H1 (cell line): ENCODE measurements at regions not wholly inside any gene's neighbourhood (a gene's known extent, or its start where the extent isn't known, plus 50 kb on each side); places are given as distances from the start of the nearest gene placed in this dataset.

Experiments used
- CTCF ChIA-PET: fragments of 300-600 bp; sonication (Branson Sonifier 250); formaldehyde crosslinking; loops from one replicate; lab custom pipeline; 2021; ENCODE audit not compliant: partially characterized antibody; lab: Charles Lee
- POLR2A ChIA-PET: fragments of 300-600 bp; sonication (Branson Sonifier 250); formaldehyde crosslinking; loops from one replicate; lab custom pipeline; 2021; ENCODE audit warnings: inconsistent platforms; ENCODE audit not compliant: partially characterized antibody; lab: Charles Lee
- DNase-seq, 2 experiments: peaks; one replicate each; pipeline versions ENCODE4 v3.0.0 to v3.0.0-alpha.2; 2010 to 2022; ENCODE audit warnings: low spot score in 2 of 2, low read depth in 1 of 2, mixed read lengths in 1 of 2
- FAIRE-seq: peaks from 2 replicates; lab custom pipeline; 2011; peaks lifted over from hg19 to GRCh38; lab: Jason Lieb, UNC
- H2AFZ ChIP-seq: 2 replicates; pipeline ENCODE4 v1.8.1; 2012; ENCODE audit warnings: low read length, inconsistent platforms
- H2AK5ac ChIP-seq: 2 replicates; pipeline ENCODE4 v1.6.1; 2013; ENCODE audit warnings: low read depth, low read length
- H2BK120ac ChIP-seq: replicated peaks from 2 replicates; pipeline ENCODE3; 2013; ENCODE audit warnings: low read depth, low read length, inconsistent platforms
- H2BK12ac ChIP-seq: 2 replicates; pipeline ENCODE4 v1.6.1; 2013; ENCODE audit warnings: low read depth, low read length
- H2BK15ac ChIP-seq: 2 replicates; pipeline ENCODE4 v1.6.1; 2013; ENCODE audit warnings: low read length
- H2BK20ac ChIP-seq: 2 replicates; pipeline ENCODE4 v1.6.1; 2013; ENCODE audit warnings: low read length
- H2BK5ac ChIP-seq: 2 replicates; pipeline ENCODE4 v1.6.1; 2013; ENCODE audit warnings: low read depth, low read length
- H3K14ac ChIP-seq: 2 replicates; pipeline ENCODE4 v1.6.1; 2013; ENCODE audit warnings: inconsistent platforms; ENCODE audit not compliant: insufficient read length
- H3K18ac ChIP-seq: 2 replicates; pipeline ENCODE4 v1.6.1; 2013; ENCODE audit warnings: low read length; ENCODE audit errors: extremely low read depth
- H3K23ac ChIP-seq: 2 replicates; pipeline ENCODE4 v1.6.1; 2013; ENCODE audit warnings: inconsistent platforms; ENCODE audit not compliant: insufficient read length
- H3K23me2 ChIP-seq: 2 replicates; pipeline ENCODE4 v1.6.1; 2013; ENCODE audit warnings: low read depth, low read length
- H3K27ac ChIP-seq: 2 replicates; pipeline ENCODE4 v1.6.1; 2011; ENCODE audit warnings: low read depth, low read length, inconsistent platforms
- H3K27me3 ChIP-seq, 4 experiments: replicated peaks in 1 of 4; 1 replicate in 1 of 4; 2 replicates in 3 of 4; pipeline versions ENCODE4 v1.6.1 to v1.8.1; 2011 to 2013; ENCODE audit warnings: low read length in 3 of 4, mild to moderate bottlenecking in 3 of 4, inconsistent platforms in 2 of 4, mixed read lengths in 2 of 4, moderate library complexity in 1 of 4; ENCODE audit not compliant: control insufficient read depth in 3 of 4, insufficient read depth in 3 of 4; ENCODE audit errors: extremely low read depth in 1 of 4
- H3K36me3 ChIP-seq, 4 experiments: 2 replicates each; pipeline versions ENCODE4 v1.6.1 to v1.8.1; 2011 to 2013; ENCODE audit warnings: mild to moderate bottlenecking in 4 of 4, low read length in 3 of 4, moderate library complexity in 2 of 4, control low read depth in 1 of 4, inconsistent platforms in 1 of 4; ENCODE audit not compliant: insufficient read depth in 4 of 4, control insufficient read depth in 2 of 4
- H3K4ac ChIP-seq: replicated peaks from 2 replicates; pipeline ENCODE3; 2013; ENCODE audit warnings: low read length, low read depth, mixed read lengths, inconsistent platforms; ENCODE audit not compliant: insufficient read length
- H3K4me1 ChIP-seq, 4 experiments: replicated peaks in 1 of 4; 1 replicate in 1 of 4; 2 replicates in 3 of 4; pipeline versions ENCODE4 v1.6.1 to v1.8.1; 2011 to 2013; ENCODE audit warnings: low read length in 3 of 4, inconsistent platforms in 2 of 4, mixed read lengths in 1 of 4; ENCODE audit not compliant: insufficient read depth in 4 of 4, control insufficient read depth in 3 of 4
- H3K4me2 ChIP-seq, 2 experiments: 2 replicates each; pipeline versions ENCODE4 v1.6.1 to v1.8.1; 2011 to 2013; ENCODE audit warnings: low read depth in 2 of 2, low read length in 2 of 2, control low read depth in 1 of 2, inconsistent platforms in 1 of 2, mild to moderate bottlenecking in 1 of 2; ENCODE audit not compliant: insufficient read depth in 1 of 2
- H3K4me3 ChIP-seq, 4 experiments: fragments of 200-600, 300-600 bp in 1 of 4; sonication (generic), shearing (Covaris generic), sonication (Bioruptor Twin) in 1 of 4; 2 replicates each; pipeline versions ENCODE4 v1.5.1 to v1.8.1; 2011 to 2016; ENCODE audit warnings: low read length in 4 of 4, low read depth in 3 of 4, control low read depth in 2 of 4, inconsistent platforms in 2 of 4, mild to moderate bottlenecking in 2 of 4, mixed read lengths in 1 of 4, moderate library complexity in 1 of 4; ENCODE audit not compliant: insufficient read depth in 2 of 4; ENCODE audit errors: extremely low read depth in 1 of 4
- H3K56ac ChIP-seq: replicated peaks from 2 replicates; pipeline ENCODE3; 2013; ENCODE audit warnings: low read depth, mild to moderate bottlenecking, mixed read lengths, low read length, inconsistent platforms; ENCODE audit not compliant: insufficient read length
- H3K79me1 ChIP-seq: 2 replicates; pipeline ENCODE4 v1.6.1; 2013; ENCODE audit warnings: low read depth, low read length, control low read depth
- H3K79me2 ChIP-seq, 2 experiments: 2 replicates each; pipeline versions ENCODE4 v1.6.1 to v1.8.1; 2012 to 2013; ENCODE audit warnings: low read length in 2 of 2, mild to moderate bottlenecking in 2 of 2, inconsistent platforms in 1 of 2; ENCODE audit not compliant: insufficient read depth in 2 of 2, control insufficient read depth in 1 of 2
- H3K9ac ChIP-seq, 4 experiments: replicated peaks in 1 of 4; 1 replicate in 1 of 4; 2 replicates in 3 of 4; pipeline versions ENCODE4 v1.6.1 to v1.8.1; 2011 to 2013; ENCODE audit warnings: low read depth in 3 of 4, low read length in 3 of 4, control low read depth in 2 of 4, mild to moderate bottlenecking in 2 of 4, moderate library complexity in 2 of 4, inconsistent platforms in 1 of 4; ENCODE audit errors: extremely low read depth in 1 of 4
- H3K9me3 ChIP-seq, 2 experiments: 2 replicates each; pipeline versions ENCODE4 v1.6.1 to v1.8.1; 2012 to 2013; ENCODE audit warnings: mild to moderate bottlenecking in 2 of 2, moderate library complexity in 2 of 2, control low read depth in 1 of 2, inconsistent platforms in 1 of 2, low read depth in 1 of 2, low read length in 1 of 2, mixed read lengths in 1 of 2; ENCODE audit not compliant: insufficient read depth in 2 of 2
- H4K20me1 ChIP-seq, 2 experiments: replicated peaks in 1 of 2; 2 replicates each; pipeline versions ENCODE3 to v1.8.1; 2011 to 2013; ENCODE audit warnings: inconsistent platforms in 2 of 2, low read length in 2 of 2, mild to moderate bottlenecking in 1 of 2; ENCODE audit not compliant: insufficient read depth in 2 of 2, control insufficient read depth in 1 of 2
- H4K5ac ChIP-seq: 2 replicates; pipeline ENCODE4 v1.6.1; 2013; ENCODE audit warnings: low read length, low read depth, mixed read lengths, inconsistent platforms; ENCODE audit not compliant: insufficient read length
- H4K8ac ChIP-seq: 2 replicates; pipeline ENCODE4 v1.8.0; 2013; ENCODE audit warnings: mild to moderate bottlenecking, moderate library complexity, low read length, inconsistent platforms; ENCODE audit not compliant: insufficient read depth; ENCODE audit errors: extremely low read depth
- H4K91ac ChIP-seq: replicated peaks from 2 replicates; pipeline ENCODE3; 2013; ENCODE audit warnings: low read length, mixed read lengths, inconsistent platforms; ENCODE audit not compliant: insufficient read length
- CREB1 ChIP-seq: IDR thresholded peaks from 2 replicates; pipeline ENCODE4 v1.6.1; 2012; ENCODE audit warnings: inconsistent platforms
- EP300 ChIP-seq, 2 experiments: IDR thresholded peaks; 1 replicate in 1 of 2; 2 replicates in 1 of 2; pipeline ENCODE4 v1.6.1; 2011 to 2012; ENCODE audit warnings: low read depth in 2 of 2, low read length in 2 of 2, mild to moderate bottlenecking in 2 of 2, borderline replicate concordance in 1 of 2, inconsistent platforms in 1 of 2, moderate library complexity in 1 of 2
- EZH2 ChIP-seq: fragments of 200-600 bp; sonication (generic); IDR thresholded peaks from 2 replicates; pipeline ENCODE4 v1.7.1; 2012; ENCODE audit warnings: low read depth, mild to moderate bottlenecking, moderate library complexity, low read length, inconsistent platforms; ENCODE audit not compliant: severe bottlenecking
- FOSL1 ChIP-seq: IDR thresholded peaks from 2 replicates; pipeline ENCODE4 v1.6.1; 2011; ENCODE audit warnings: mild to moderate bottlenecking, low read depth, low read length, moderate library complexity; ENCODE audit not compliant: insufficient read depth
- NRF1 ChIP-seq: IDR thresholded peaks from 2 replicates; pipeline ENCODE4 v1.6.1; 2011; ENCODE audit warnings: mild to moderate bottlenecking, low read depth, low read length, improper control_type of control experiment
- RAD21 ChIP-seq, 2 experiments: IDR thresholded peaks in 1 of 2; conservative IDR thresholded peaks in 1 of 2; 2 replicates each; pipeline ENCODE4 v1.6.1; 2011; ENCODE audit warnings: low read depth in 2 of 2, low read length in 2 of 2, improper control_type of control experiment in 1 of 2, inconsistent platforms in 1 of 2, mild to moderate bottlenecking in 1 of 2, moderate library complexity in 1 of 2
- RXRA ChIP-seq: IDR thresholded peaks from 2 replicates; pipeline ENCODE4 v1.6.1; 2011; ENCODE audit warnings: low read depth, mild to moderate bottlenecking, low read length, moderate library complexity; ENCODE audit not compliant: insufficient read depth
- SAP30 ChIP-seq: fragments of 300-600 bp; sonication (generic); IDR thresholded peaks from 2 replicates; pipeline ENCODE4 v1.7.1; 2012; ENCODE audit warnings: low read length, moderate library complexity, mild to moderate bottlenecking, inconsistent platforms; ENCODE audit not compliant: insufficient read depth, insufficient replicate concordance
- SUZ12 ChIP-seq: fragments of 200-600 bp; sonication (generic); IDR thresholded peaks from 2 replicates; pipeline ENCODE4 v1.6.1; 2012; ENCODE audit warnings: mild to moderate bottlenecking, inconsistent platforms, low read length, moderate library complexity, mixed read lengths
- TAF1 ChIP-seq: IDR thresholded peaks from 2 replicates; pipeline ENCODE4 v1.6.1; 2011; ENCODE audit warnings: mild to moderate bottlenecking, low read depth, low read length
- TEAD4 ChIP-seq: IDR thresholded peaks from 2 replicates; pipeline ENCODE4 v1.6.1; 2012; ENCODE audit warnings: low read depth, low read length, inconsistent platforms, mixed read lengths
- ZNF274 ChIP-seq: IDR thresholded peaks from 2 replicates; pipeline ENCODE4 v1.7.0; 2012; ENCODE audit warnings: low read length, borderline replicate concordance; ENCODE audit errors: extremely low read depth
- WGBS, 2 experiments: shearing (Covaris generic) in 1 of 2; methylation state at CpG; one replicate each; pipeline versions ENCODE4 v1.1.6 to v1.1.7; 2013 to 2015; ENCODE audit warnings: low lambda C conversion rate in 2 of 2, mixed read lengths in 2 of 2, inconsistent platforms in 1 of 2, low coverage in 1 of 2, missing lambda C conversion rate in 1 of 2; ENCODE audit not compliant: insufficient replicate concordance in 2 of 2, insufficient coverage in 1 of 2, insufficient read length in 1 of 2; ENCODE audit errors: extremely low coverage in 1 of 2, missing lambda C conversion rate in 1 of 2; 5-methylcytosine and 5-hydroxymethylcytosine counted together

DNA sequence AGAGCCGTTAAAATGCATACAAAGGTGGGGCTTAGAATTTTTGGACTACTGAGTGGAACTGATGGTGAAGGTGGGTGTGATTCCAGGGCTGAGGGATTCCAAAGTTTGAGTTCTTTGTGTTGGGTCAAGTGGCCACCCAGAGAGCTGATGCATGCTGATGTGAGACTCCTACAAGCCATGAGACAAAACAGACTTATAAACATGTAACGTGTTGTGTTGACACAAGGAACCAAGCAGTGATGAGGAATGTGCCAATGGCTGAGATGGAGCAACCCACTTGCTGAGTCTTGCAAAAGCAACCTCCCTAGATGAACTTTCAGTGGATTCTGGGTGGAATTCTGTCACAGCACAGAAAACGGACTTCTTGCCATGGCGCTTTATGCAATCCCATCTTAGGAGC lies 289.0 kb downstream of the TLE3 start:
- Histone ChIP-seq H3K14ac (no peak overlapping the region), H3K9ac (no peak overlapping the region), H3K23ac (no peak overlapping the region), H3K27me3 (no peaks in the 10 kb centered on the region), H2BK20ac (no peak overlapping the region), H4K20me1 (no peaks in the 10 kb centered on the region), H3K56ac (no peak overlapping the region), H4K91ac (no peak overlapping the region), H4K5ac (no peak overlapping the region), H2BK12ac (no peak overlapping the region), H2BK5ac (no peak overlapping the region), H3K18ac (no peak overlapping the region), H3K79me1 (no peaks in the 10 kb centered on the region), H3K4me1 (peaks cover 4 to 10% (median 7%) of the 10 kb centered on the region in 4 experiments; a peak in 6 of 7 replicates), H3K36me3 (no peaks in the 10 kb centered on the region; a peak in 1 of 8 replicates), H3K79me2 (no peaks in the 10 kb centered on the region), H3K23me2 (no peaks in the 10 kb centered on the region; the same call in 1 of the 2 replicates), H3K4me2 (no peak overlapping the region), H2BK15ac (no peak overlapping the region), H3K9me3 (no peaks in the 10 kb centered on the region), H2AFZ (no peak overlapping the region), H3K4ac (no peak overlapping the region), H4K8ac (no peak overlapping the region), H3K27ac (no peak overlapping the region), H3K4me3 (no peak overlapping the region), H2BK120ac (no peak overlapping the region), H2AK5ac (no peak overlapping the region)
- no peak for FAIRE-seq
- 86% methylated on average over 4 of the region's 4 CpGs; no CpG with 5 or more reads in 1 of the 2 experiments for WGBS, 2 experiments
- POLR2A ChIA-PET: no interaction called here
- CTCF ChIA-PET: interaction anchor here (0.6 kb wide), 2 partner anchors 14 to 1529 kb away, joined by 3 read pairs; no protein-coding TSS in a partner anchor
- no peak for DNase-seq
- TF ChIP-seq SUZ12 (no peak), SAP30 (no peak), TAF1 (no peak), CREB1 (no peak), EZH2 (no peak), TEAD4 (no peak), RXRA (no peak), FOSL1 (no peak), RAD21 (IDR thresholded peaks at IDR 0.05 in 1 of 2, conservative IDR thresholded peaks at IDR 0.05 in 1 of 2; ENCODE audit: low read depth in 2 of 2, low read length in 2 of 2) (no peak), ZNF274 (no peak), NRF1 (no peak), EP300 (IDR thresholded peaks at IDR 0.05; ENCODE audit: borderline replicate concordance in 1 of 2, low read depth in 2 of 2, low read length in 2 of 2) (no peak)
